MM.1S (cell line): ENCODE measurements at regions not wholly inside any gene's neighbourhood (a gene's known extent, or its start where the extent isn't known, plus 50 kb on each side); places are given as distances from the start of the nearest gene placed in this dataset.

Experiments
- DNase-seq: peaks from one replicate; pipeline ENCODE4 v3.0.0-alpha.2; 2015
- H2AFZ ChIP-seq: fragments of 300-600 bp; sonication (generic); 2 replicates; pipeline ENCODE4 v1.6.0; 2016; ENCODE audit warnings: antibody characterized with exemption, low read length
- H3F3A ChIP-seq: fragments of 300-600 bp; sonication (generic); 2 replicates; pipeline ENCODE4 v1.6.1; 2016; ENCODE audit warnings: mild to moderate bottlenecking, antibody characterized with exemption, low read length, moderate library complexity, mixed read lengths; ENCODE audit not compliant: insufficient read depth
- H3K27ac ChIP-seq: fragments of 300-600 bp; sonication (generic); 2 replicates; pipeline ENCODE4 v1.5.1; 2016; ENCODE audit warnings: mild to moderate bottlenecking, low read length
- H3K27me3 ChIP-seq: fragments of 300-600 bp; sonication (generic); replicated peaks from 2 replicates; pipeline ENCODE4 v1.6.0; 2016; ENCODE audit warnings: low read length; ENCODE audit not compliant: insufficient read depth
- H3K36me3 ChIP-seq: fragments of 300-600 bp; sonication (generic); replicated peaks from 2 replicates; pipeline ENCODE4 v1.6.1; 2016; ENCODE audit warnings: mild to moderate bottlenecking, low read length, mixed read lengths; ENCODE audit not compliant: insufficient read depth
- H3K4me1 ChIP-seq: fragments of 300-600 bp; sonication (generic); 2 replicates; pipeline ENCODE4 v1.6.1; 2016; ENCODE audit warnings: low read length, mixed read lengths
- H3K4me2 ChIP-seq: fragments of 300-600 bp; sonication (generic); 2 replicates; pipeline ENCODE4 v1.6.0; 2016; ENCODE audit warnings: low read depth, low read length
- H3K4me3 ChIP-seq: fragments of 300-600 bp; sonication (generic); 2 replicates; pipeline ENCODE4 v1.5.1; 2016; ENCODE audit warnings: low read length, mixed read lengths
- H3K79me2 ChIP-seq: fragments of 300-600 bp; sonication (generic); 2 replicates; pipeline ENCODE4 v1.6.1; 2016; ENCODE audit warnings: mixed run types, low read length, mixed read lengths
- H3K9ac ChIP-seq: fragments of 300-600 bp; sonication (generic); 2 replicates; pipeline ENCODE4 v1.6.1; 2016; ENCODE audit warnings: low read length, mixed read lengths
- H3K9me2 ChIP-seq: fragments of 300-600 bp; sonication (generic); replicated peaks from 2 replicates; pipeline ENCODE4 v1.6.1; 2016; ENCODE audit warnings: mild to moderate bottlenecking, low read length, mixed read lengths; ENCODE audit not compliant: insufficient read depth
- H3K9me3 ChIP-seq: fragments of 300-600 bp; sonication (generic); replicated peaks from 2 replicates; pipeline ENCODE4 v1.6.1; 2016; ENCODE audit warnings: mild to moderate bottlenecking, low read length, mixed read lengths; ENCODE audit not compliant: insufficient read depth
- H4K20me1 ChIP-seq: fragments of 300-600 bp; sonication (generic); 2 replicates; pipeline ENCODE4 v1.6.1; 2016; ENCODE audit warnings: mild to moderate bottlenecking, low read length, moderate library complexity, mixed read lengths; ENCODE audit not compliant: insufficient read depth
- CTCF ChIP-seq: fragments of 300-600 bp; sonication (generic); IDR thresholded peaks from 2 replicates; pipeline ENCODE4 v1.5.1; 2016; ENCODE audit warnings: antibody characterized with exemption, low read length, mixed read lengths
- EZH2 ChIP-seq: fragments of 300-600 bp; sonication (generic); optimal IDR thresholded peaks from 2 replicates; pipeline ENCODE3; 2017; ENCODE audit warnings: low read depth, mild to moderate bottlenecking, antibody characterized with exemption, low read length, mixed read lengths
- EZH2phosphoT487 ChIP-seq: fragments of 300-600 bp; sonication (generic); IDR thresholded peaks from 2 replicates; pipeline ENCODE4 v1.6.1; 2018; ENCODE audit warnings: antibody characterized with exemption, low read length

- no peak for DNase-seq
- no peak overlapping the region for H2AFZ ChIP-seq
- no peak overlapping the region for H3K4me3 ChIP-seq
- H3K79me2 ChIP-seq = no peaks in the 10 kb centered on the region
- H3K36me3 ChIP-seq = no peaks in the 10 kb centered on the region
- no peaks in the 10 kb centered on the region for H3K4me1 ChIP-seq
- no peak overlapping the region for H3K9ac ChIP-seq
- H3F3A ChIP-seq = no peaks in the 10 kb centered on the region
- no peak overlapping the region for H3K27ac ChIP-seq
- no peaks in the 10 kb centered on the region for H3K9me2 ChIP-seq
- no peaks in the 10 kb centered on the region for H3K9me3 ChIP-seq
- TF ChIP-seq CTCF (no peak), EZH2 (no peak)
- no peaks in the 10 kb centered on the region for H4K20me1 ChIP-seq
- H3K27me3 ChIP-seq = no peaks in the 10 kb centered on the region
- no peak overlapping the region for H3K4me2 ChIP-seq
Measured at GRCh38 chr2:223232896-223233295, 180.9 kb downstream of the KCNE4 start.

GRCh38 chr2:223235986-223236385 lies 184.0 kb downstream of the KCNE4 start:
- Histone ChIP-seq H3K9me2 (no peaks in the 10 kb centered on the region), H3K4me3 (no peak overlapping the region), H3K9me3 (no peaks in the 10 kb centered on the region), H3K9ac (no peak overlapping the region), H3K79me2 (no peaks in the 10 kb centered on the region), H4K20me1 (no peaks in the 10 kb centered on the region), H3K4me2 (no peak overlapping the region), H2AFZ (no peak overlapping the region), H3K36me3 (no peaks in the 10 kb centered on the region), H3F3A (no peaks in the 10 kb centered on the region), H3K27ac (no peak overlapping the region), H3K27me3 (no peaks in the 10 kb centered on the region), H3K4me1 (no peaks in the 10 kb centered on the region)
- DNase-seq = no peak
- TF ChIP-seq CTCF = no peak
- TF ChIP-seq EZH2 = no peak
- TF ChIP-seq EZH2phosphoT487 = no peak

- no peak overlapping the region for H2AFZ ChIP-seq
- no peaks in the 10 kb centered on the region for H3K4me1 ChIP-seq
- H3F3A ChIP-seq = no peaks in the 10 kb centered on the region
- TF ChIP-seq CTCF (no peak), EZH2 (no peak), EZH2phosphoT487 (no peak)
- H3K27ac ChIP-seq = no peak overlapping the region
- no peaks in the 10 kb centered on the region for H4K20me1 ChIP-seq
- H3K79me2 ChIP-seq = no peaks in the 10 kb centered on the region
- H3K4me3 ChIP-seq = no peak overlapping the region
- H3K9me2 ChIP-seq = no peaks in the 10 kb centered on the region
- H3K27me3 ChIP-seq = no peaks in the 10 kb centered on the region
- H3K9me3 ChIP-seq = no peaks in the 10 kb centered on the region
- H3K4me2 ChIP-seq = no peak overlapping the region
- no peaks in the 10 kb centered on the region for H3K36me3 ChIP-seq
- H3K9ac ChIP-seq = no peak overlapping the region
- no peak for DNase-seq
Measured at GRCh38 chr2:223238301-223238700, 186.3 kb downstream of the KCNE4 start.
